Transverse colon (tissue), 4 donors: ENCODE measurements at regions not wholly inside any gene's neighbourhood (a gene's known extent, or its start where the extent isn't known, plus 50 kb on each side); places are given as distances from the start of the nearest gene placed in this dataset.

Experiments
- DNase-seq: peaks from one replicate; pipeline ENCODE4 v3.0.0-alpha.2; 2019
- H3K27ac ChIP-seq, 4 donors: fragments of 200-600 bp; sonication (generic); 2 replicates each; pipeline ENCODE4 v1.5.1; 2016 to 2018; ENCODE audit warnings: inconsistent platforms in 4 of 4
- H3K27me3 ChIP-seq: fragments of 200-600 bp; sonication (generic); 2 replicates; pipeline ENCODE4 v1.5.1; 2017; ENCODE audit warnings: inconsistent platforms
- H3K36me3 ChIP-seq, 4 donors: fragments of 200-600 bp; sonication (generic); 2 replicates each; pipeline ENCODE4 v1.5.1; 2017 to 2019; ENCODE audit warnings: inconsistent platforms in 4 of 4
- H3K4me1 ChIP-seq, 4 donors: fragments of 200-600 bp; sonication (generic); 2 replicates each; pipeline ENCODE4 v1.5.1; 2017 to 2020; ENCODE audit warnings: inconsistent platforms in 4 of 4
- H3K4me3 ChIP-seq, 4 donors: fragments of 200-600 bp; sonication (generic); 1 replicate in 1 of 4; 2 replicates in 3 of 4; pipeline versions ENCODE4 v1.5.1 to v1.6.1; 2017 to 2019; ENCODE audit warnings: inconsistent platforms in 4 of 4
- H3K9me3 ChIP-seq, 2 donors: fragments of 200-600 bp; sonication (generic); 2 replicates each; pipeline ENCODE4 v1.5.1; 2017 to 2019; ENCODE audit warnings: inconsistent platforms in 2 of 2
- EP300 ChIP-seq: sonication (generic); formaldehyde crosslinking; IDR thresholded peaks from one replicate; pipeline ENCODE4 v1.6.1; 2017; ENCODE audit warnings: antibody characterized with exemption, low read depth
- POLR2A ChIP-seq: fragments of 450-650 bp; IDR thresholded peaks from one replicate; pipeline ENCODE4 v1.6.1; 2016; ENCODE audit warnings: antibody characterized with exemption, mild to moderate bottlenecking, moderate library complexity
- POLR2AphosphoS5 ChIP-seq, 3 donors: sonication (generic); formaldehyde crosslinking; IDR thresholded peaks; one replicate each; pipeline ENCODE4 v1.6.1; 2016; ENCODE audit warnings: antibody characterized with exemption in 3 of 3
- WGBS, 2 donors: methylation state at CpG; one replicate each; pipeline ENCODE4 v1.1.5; 2018; ENCODE audit warnings: low coverage in 1 of 2; 5-methylcytosine and 5-hydroxymethylcytosine counted together
- in situ Hi-C, 4 donors: fragments of 200-750 bp; cut with MboI; loops; one replicate each; pipeline versions ENCODE4 v1.15.0 to v1.15.1; 2017; ENCODE audit warnings: low sequenced_read_pairs in 3 of 4, low pct_ligation_motif_present in 1 of 4, low pct_unique_long_range_greater_than_20kb in 1 of 4
- intact Hi-C: fragments of 100-400 bp; cut with DNase I; formaldehyde crosslinking; loops from one replicate; pipeline ENCODE4 v1.15.1; 2023; ENCODE audit warnings: low total_unique reads
- TF ChIP-seq, protein P1 (sequence below), 5 experiments: fragments of 200-600 bp in 3 of 5; fragments of 450-650 bp in 2 of 5; sonication (generic) in 3 of 5; IDR thresholded peaks; 1 replicate in 2 of 5; 2 replicates in 3 of 5; pipeline ENCODE4 v1.5.1; 2016 to 2017; ENCODE audit warnings: antibody characterized with exemption in 5 of 5, inconsistent platforms in 3 of 5, mild to moderate bottlenecking in 2 of 5, moderate library complexity in 1 of 5

GRCh38 chr15:26477044-26477443 is 295.8 kb downstream of the GABRB3 start:
- Histone ChIP-seq H3K27ac (no peak overlapping the region), H3K4me1 (no peaks in the 10 kb centered on the region), H3K9me3 (no peaks in the 10 kb centered on the region), H3K27me3 (no peaks in the 10 kb centered on the region), H3K36me3 (no peaks in the 10 kb centered on the region), H3K4me3 (no peak overlapping the region)
- TF ChIP-seq POLR2AphosphoS5 (IDR thresholded peaks at IDR 0.05) (no peak), POLR2A (no peak), EP300 (no peak)
- TF ChIP-seq, protein P1, sequence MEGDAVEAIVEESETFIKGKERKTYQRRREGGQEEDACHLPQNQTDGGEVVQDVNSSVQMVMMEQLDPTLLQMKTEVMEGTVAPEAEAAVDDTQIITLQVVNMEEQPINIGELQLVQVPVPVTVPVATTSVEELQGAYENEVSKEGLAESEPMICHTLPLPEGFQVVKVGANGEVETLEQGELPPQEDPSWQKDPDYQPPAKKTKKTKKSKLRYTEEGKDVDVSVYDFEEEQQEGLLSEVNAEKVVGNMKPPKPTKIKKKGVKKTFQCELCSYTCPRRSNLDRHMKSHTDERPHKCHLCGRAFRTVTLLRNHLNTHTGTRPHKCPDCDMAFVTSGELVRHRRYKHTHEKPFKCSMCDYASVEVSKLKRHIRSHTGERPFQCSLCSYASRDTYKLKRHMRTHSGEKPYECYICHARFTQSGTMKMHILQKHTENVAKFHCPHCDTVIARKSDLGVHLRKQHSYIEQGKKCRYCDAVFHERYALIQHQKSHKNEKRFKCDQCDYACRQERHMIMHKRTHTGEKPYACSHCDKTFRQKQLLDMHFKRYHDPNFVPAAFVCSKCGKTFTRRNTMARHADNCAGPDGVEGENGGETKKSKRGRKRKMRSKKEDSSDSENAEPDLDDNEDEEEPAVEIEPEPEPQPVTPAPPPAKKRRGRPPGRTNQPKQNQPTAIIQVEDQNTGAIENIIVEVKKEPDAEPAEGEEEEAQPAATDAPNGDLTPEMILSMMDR (IDR thresholded peaks at IDR 0.05): no peak
- intact Hi-C loops: no loop called here
- DNase-seq: no peak
- in situ Hi-C loops: no loop called here
- 84 to 96% methylated on average over 5 of the region's 5 CpGs for WGBS, 2 donors

GRCh38 chr15:26475554-26475953 is 297.3 kb downstream of the GABRB3 start:
- no peaks in the 10 kb centered on the region for H3K4me1 ChIP-seq
- intact Hi-C loops: no loop called here

DNA sequence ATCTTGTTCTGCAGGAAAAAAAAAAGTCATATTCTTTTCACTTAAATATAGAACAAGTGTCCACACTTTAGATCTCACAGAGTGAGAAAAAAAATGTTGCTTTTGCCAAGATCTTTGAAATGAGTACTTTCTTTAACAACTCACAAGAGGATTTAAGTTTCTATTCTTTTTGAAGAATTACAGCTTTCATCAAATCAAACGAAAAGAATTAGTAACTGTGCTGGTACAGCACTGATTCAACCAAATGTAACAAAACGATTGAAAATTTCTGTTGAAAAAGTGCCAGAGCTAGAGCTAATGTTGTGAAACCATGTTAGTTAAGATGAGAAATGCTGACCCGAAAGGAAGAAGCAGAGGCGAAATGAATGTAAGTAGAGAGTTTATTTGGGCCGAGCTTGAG is 300.2 kb downstream of the GABRB3 start:
- Histone ChIP-seq H3K36me3 (no peaks in the 10 kb centered on the region), H3K27me3 (no peaks in the 10 kb centered on the region), H3K27ac (no peak overlapping the region), H3K4me1 (no peaks in the 10 kb centered on the region), H3K9me3 (no peaks in the 10 kb centered on the region), H3K4me3 (no peak overlapping the region)
- intact Hi-C loops (no loop called here), in situ Hi-C loops (no loop called here)
- TF ChIP-seq POLR2AphosphoS5 (IDR thresholded peaks at IDR 0.05) (no peak), EP300 (no peak), POLR2A (no peak)
- TF ChIP-seq, protein P1 (IDR thresholded peaks at IDR 0.05): no peak
- WGBS, 2 donors: 62 to 79% methylated on average over 5 of the region's 5 CpGs
- no peak for DNase-seq

More at GRCh38 chr15:26475554-26475953, 297.3 kb downstream of the GABRB3 start:
- Histone ChIP-seq H3K27ac (no peak overlapping the region), H3K9me3 (no peaks in the 10 kb centered on the region), H3K4me3 (no peak overlapping the region), H3K27me3 (no peaks in the 10 kb centered on the region), H3K36me3 (no peaks in the 10 kb centered on the region)
- in situ Hi-C loops: no loop called here
- DNase-seq: no peak
- TF ChIP-seq, protein P1 (IDR thresholded peaks at IDR 0.05): no peak
- TF ChIP-seq POLR2AphosphoS5 (IDR thresholded peaks at IDR 0.05): no peak
- no peak for TF ChIP-seq EP300
- WGBS, 2 donors: 20 to 72% methylated on average over 2 to 7 of the region's 7 CpGs

GRCh38 chr15:26461847-26462608 is 310.8 kb downstream of the GABRB3 start:
- in situ Hi-C loops: no loop called here
- WGBS, 2 donors: 82 to 94% methylated on average over 3 to 13 of the region's 13 CpGs
- peaks cover 4 to 14% of the 10 kb centered on the region in 2 donors for H3K9me3 ChIP-seq

More at GRCh38 chr15:26461847-26462608, 310.8 kb downstream of the GABRB3 start:
- no peaks in the 10 kb centered on the region for H3K4me1 ChIP-seq
- no peak for DNase-seq
- intact Hi-C loops: no loop called here
- no peak overlapping the region for H3K4me3 ChIP-seq
- no peaks in the 10 kb centered on the region for H3K27me3 ChIP-seq
- H3K36me3 ChIP-seq: no peaks in the 10 kb centered on the region
- no peak for TF ChIP-seq POLR2AphosphoS5 (IDR thresholded peaks at IDR 0.05)
- TF ChIP-seq, protein P1 (IDR thresholded peaks at IDR 0.05): no peak
- H3K27ac ChIP-seq: no peak overlapping the region
